Activated T-cell treated with anti-CD3 and anti-CD28 coated beads, Interleukin-2, amount 50 U/mL, for 72 hours (primary cell): ENCODE measurements at regions not wholly inside any gene's neighbourhood (a gene's known extent, or its start where the extent isn't known, plus 50 kb on each side); places are given as distances from the start of the nearest gene placed in this dataset.
A peak's percentile ranks its signal among the peaks of the same experiment; 100 is the strongest.
"Not testable (repeated sequence)": the region's sequence is repeated elsewhere in the genome, so short reads cannot be mapped to it uniquely, and the experiment has no call there.

Experiments used
- ATAC-seq, 2 donors: fragments of 150-1000 bp; cut with Tn5 transposase; replicated peaks in 1 of 2; 2 replicates each; pipeline ENCODE4 v1.10.0; 2021; ENCODE audit warnings: moderate library complexity in 2 of 2, mild to moderate bottlenecking in 1 of 2
- DNase-seq, 2 donors: peaks; one replicate each; pipeline ENCODE4 v3.0.0; 2021 to 2022; ENCODE audit warnings: mixed read lengths in 1 of 2
- H3K27ac Mint-ChIP-seq: one replicate; pipeline ENCODE4 v1.8.0; 2022; ENCODE audit warnings: mild to moderate bottlenecking, moderate library complexity, mixed read lengths
- H3K27me3 Mint-ChIP-seq: one replicate; pipeline ENCODE4 v1.8.0; 2022; ENCODE audit warnings: low read depth, mixed read lengths
- H3K36me3 Mint-ChIP-seq, 2 donors: one replicate each; pipeline ENCODE4 v1.8.0; 2022; ENCODE audit warnings: mixed read lengths in 2 of 2, mild to moderate bottlenecking in 1 of 2; ENCODE audit not compliant: insufficient read depth in 2 of 2
- H3K4me1 Mint-ChIP-seq: one replicate; pipeline ENCODE4 v1.8.0; 2022; ENCODE audit warnings: low read depth, mixed read lengths
- H3K4me3 Mint-ChIP-seq, 2 donors: one replicate each; pipeline ENCODE4 v1.8.0; 2022; ENCODE audit warnings: mild to moderate bottlenecking in 2 of 2, mixed read lengths in 2 of 2, moderate library complexity in 2 of 2
- H3K9me3 Mint-ChIP-seq, 2 donors: one replicate each; pipeline ENCODE4 v1.8.0; 2022; ENCODE audit warnings: mixed read lengths in 2 of 2

DNA sequence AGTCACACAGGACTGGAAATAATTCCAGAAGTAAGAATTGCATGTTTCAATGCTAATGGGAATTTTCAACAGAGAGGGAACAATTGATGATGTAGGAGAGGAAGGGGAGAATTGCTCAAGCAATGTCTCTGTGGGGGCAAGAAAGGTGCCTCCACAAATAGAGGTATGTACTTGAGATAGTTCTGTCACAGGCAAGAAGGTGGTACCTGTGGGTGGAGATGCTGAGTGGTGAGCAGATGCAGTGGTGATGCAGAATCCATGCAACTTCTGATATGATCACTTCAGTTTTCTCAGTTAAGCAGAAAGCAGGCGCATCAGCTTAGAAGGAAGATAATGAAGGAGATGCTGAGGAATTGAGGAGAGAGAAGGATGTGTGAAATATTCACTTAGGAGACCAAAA is 55.1 kb upstream of the SEC24B start:
- Mint-ChIP-seq H3K36me3 (no peaks in the 10 kb centered on the region), H3K4me1 (no peaks in the 10 kb centered on the region), H3K27ac (no peak overlapping the region), H3K27me3 (peaks cover 4% of the 10 kb centered on the region), H3K9me3 (no peaks in the 10 kb centered on the region), H3K4me3 (no peak overlapping the region)
- ATAC-seq (no peak), DNase-seq (no peak)

DNA sequence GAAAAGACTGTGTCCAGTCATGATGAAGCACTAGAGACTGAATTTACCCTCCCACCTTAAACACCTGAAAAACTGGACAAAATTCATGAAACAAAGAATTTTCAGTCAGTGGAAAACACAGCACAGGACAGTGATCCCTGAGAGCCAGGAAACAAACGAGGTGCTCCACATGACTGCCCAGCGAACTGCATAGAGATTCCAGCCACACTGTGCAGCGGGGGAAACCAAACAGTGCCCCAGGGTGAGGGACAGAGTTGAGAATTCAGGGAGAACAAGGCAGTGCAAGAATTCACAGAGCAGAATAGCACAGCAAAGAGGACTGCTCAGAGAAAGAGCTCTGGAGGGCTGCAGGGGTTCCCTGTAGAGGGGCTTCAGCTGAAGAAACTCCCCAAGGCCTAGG is 55.5 kb upstream of the SEC24B start:
- no peak for DNase-seq
- Mint-ChIP-seq H3K4me3 (no peak overlapping the region), H3K4me1 (no peaks in the 10 kb centered on the region), H3K27ac (no peak overlapping the region), H3K36me3 (no peaks in the 10 kb centered on the region), H3K9me3 (no peaks in the 10 kb centered on the region), H3K27me3 (peaks cover 9% of the 10 kb centered on the region)
- ATAC-seq, result no peak

DNA sequence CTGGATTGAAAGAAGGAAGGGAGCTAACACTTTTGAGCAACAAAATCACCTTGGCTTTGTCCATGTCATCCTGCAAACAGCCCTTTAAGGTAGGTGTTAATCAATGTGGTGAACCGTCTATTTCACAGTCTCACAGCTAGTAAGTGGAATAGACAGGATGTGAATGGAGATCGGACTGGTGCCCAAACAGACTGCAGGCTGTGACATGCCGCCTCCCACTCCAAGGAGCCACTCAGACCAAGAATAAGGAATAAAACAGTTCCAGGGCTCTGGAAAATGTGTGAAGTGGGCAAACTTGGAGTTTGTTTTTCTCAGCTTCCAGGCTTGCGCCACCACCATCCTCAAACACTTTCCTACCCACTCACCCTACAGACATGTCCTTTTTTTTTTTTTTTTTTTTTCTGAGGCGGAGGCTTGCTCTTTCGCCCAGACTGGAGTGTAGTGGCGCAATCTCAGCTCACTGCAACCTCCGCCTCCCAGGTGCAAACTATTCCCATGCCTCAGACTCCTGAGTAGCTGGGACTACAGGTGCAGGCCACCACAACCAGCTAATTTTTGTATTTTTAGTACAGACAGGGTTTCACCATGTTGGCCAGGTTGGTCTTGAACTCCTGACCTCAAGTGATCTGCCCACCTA is 57.7 kb upstream of the SEC24B start:
- H3K9me3 Mint-ChIP-seq, result no peaks in the 10 kb centered on the region
- no peaks in the 10 kb centered on the region for H3K36me3 Mint-ChIP-seq
- no peaks in the 10 kb centered on the region for H3K4me1 Mint-ChIP-seq
- no peak overlapping the region for H3K27ac Mint-ChIP-seq
- DNase-seq (no peak), ATAC-seq (no peak)
- H3K27me3 Mint-ChIP-seq, result peaks cover 27% of the 10 kb centered on the region
- H3K4me3 Mint-ChIP-seq, result no peak overlapping the region

DNA sequence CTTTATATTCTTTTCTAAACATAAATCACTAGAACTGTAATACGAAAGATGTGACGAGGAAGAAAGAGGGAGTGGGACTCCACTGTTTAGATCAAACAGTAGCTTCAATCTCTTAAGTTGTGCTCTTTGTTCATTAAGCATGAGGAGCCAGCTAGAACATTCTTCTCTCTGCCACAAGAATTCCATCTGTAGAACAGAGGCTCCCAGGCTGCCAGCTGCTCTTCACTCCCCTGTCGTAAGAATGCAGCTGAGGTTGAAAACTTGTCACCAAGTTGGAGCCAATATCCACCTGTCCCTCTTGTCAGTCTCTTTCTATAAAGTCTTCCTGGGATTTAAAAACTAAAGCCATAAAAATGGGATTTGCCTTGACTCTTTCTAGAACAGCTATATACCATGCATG is 65.0 kb upstream of the SEC24B start:
- Mint-ChIP-seq H3K36me3 (no peaks in the 10 kb centered on the region), H3K27ac (no peak overlapping the region), H3K27me3 (peaks cover 29% of the 10 kb centered on the region), H3K9me3 (peaks cover 2% of the 10 kb centered on the region in 2 donors), H3K4me1 (no peaks in the 10 kb centered on the region), H3K4me3 (no peak overlapping the region)
- DNase-seq, result no peak
- no peak for ATAC-seq

DNA sequence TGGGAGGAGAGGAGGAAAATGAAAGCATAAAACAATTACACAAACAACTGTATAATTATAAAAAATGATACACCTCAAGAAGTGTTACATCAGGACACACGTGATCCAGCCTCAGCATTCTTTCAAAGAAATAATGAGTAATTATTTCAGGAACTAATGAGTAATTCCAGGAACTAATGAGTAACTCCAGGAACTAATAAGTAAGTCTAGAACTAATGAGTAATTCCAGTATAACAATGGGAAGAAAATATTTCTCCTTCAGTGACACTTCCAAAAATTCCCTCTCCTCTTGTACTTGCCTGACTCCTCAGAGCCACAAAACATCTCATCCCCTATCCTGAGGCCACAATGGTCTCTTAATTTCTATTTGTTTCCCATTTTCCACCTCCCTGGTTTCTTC is 63.5 kb upstream of the COL25A1 start:
- no peak for DNase-seq
- H3K27ac Mint-ChIP-seq, result no peak overlapping the region
- H3K9me3 Mint-ChIP-seq, result peaks cover 2% of the 10 kb centered on the region in 2 donors
- no peaks in the 10 kb centered on the region for H3K4me1 Mint-ChIP-seq
- H3K27me3 Mint-ChIP-seq, result peaks cover 5% of the 10 kb centered on the region
- no peak for ATAC-seq
- no peaks in the 10 kb centered on the region for H3K36me3 Mint-ChIP-seq
- no peak overlapping the region for H3K4me3 Mint-ChIP-seq

DNA sequence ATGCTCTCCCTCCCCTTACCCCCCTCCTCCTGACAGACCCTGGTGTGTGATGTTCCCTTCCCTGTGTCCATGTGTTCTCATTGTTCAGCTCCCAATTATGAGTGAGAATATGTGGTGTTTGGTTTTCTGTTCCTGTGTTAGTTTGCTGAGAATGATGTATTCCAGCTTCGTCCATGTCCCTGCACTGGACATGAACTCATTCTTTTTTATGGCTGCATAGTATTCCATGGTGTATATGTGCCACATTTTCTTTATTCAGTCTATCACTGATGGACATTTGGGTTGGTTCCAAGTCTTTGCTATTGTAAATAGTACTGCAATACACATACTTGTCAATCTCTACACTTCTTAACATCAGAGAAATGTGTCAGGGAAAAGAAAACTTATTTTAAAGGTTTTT is 62.8 kb upstream of the COL25A1 start:
- DNase-seq, H3K4me1 Mint-ChIP-seq, H3K27me3 Mint-ChIP-seq, H3K36me3 Mint-ChIP-seq, ATAC-seq, H3K27ac Mint-ChIP-seq, H3K9me3 Mint-ChIP-seq, H3K4me3 Mint-ChIP-seq: not testable (repeated sequence)

DNA sequence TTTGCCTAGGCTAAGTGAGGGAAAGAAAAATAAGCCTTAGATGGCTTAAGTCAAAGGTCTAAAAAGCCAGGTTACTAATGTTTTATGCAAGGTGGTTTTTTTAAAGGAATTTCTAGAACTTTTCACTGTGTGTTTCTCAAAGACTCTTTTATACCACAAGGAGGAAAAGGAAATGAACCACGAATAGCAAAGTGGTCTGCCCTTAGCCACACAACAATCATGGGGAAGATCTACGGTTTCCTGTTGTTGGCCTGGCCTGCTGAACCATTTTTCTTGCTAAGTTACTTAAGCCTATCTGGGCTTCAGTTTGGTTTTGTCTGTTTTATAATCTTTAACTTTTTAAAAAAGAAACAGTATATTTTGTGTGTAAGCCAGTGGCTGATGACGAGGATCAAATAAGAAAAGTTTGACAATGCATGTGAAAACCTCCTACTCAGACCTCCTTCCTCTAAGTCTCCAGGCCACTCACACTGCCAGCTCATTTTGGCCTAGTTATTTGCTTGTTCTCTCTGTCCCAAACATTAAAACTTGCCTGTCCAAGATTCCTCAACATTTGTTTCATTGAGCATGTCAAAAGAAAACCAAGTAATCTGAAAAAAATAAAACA is 56.7 kb upstream of the COL25A1 start:
- ATAC-seq (peak; percentile 81 to 83), DNase-seq (peak; percentile 12 to 13)
- Mint-ChIP-seq H3K36me3 (no peaks in the 10 kb centered on the region), H3K4me1 (peaks cover 22% of the 10 kb centered on the region), H3K9me3 (no peaks in the 10 kb centered on the region), H3K4me3 (peak overlapping the region; percentile 7 to 59), H3K27me3 (peaks cover 28% of the 10 kb centered on the region), H3K27ac (peak overlapping the region; percentile 26)

DNA sequence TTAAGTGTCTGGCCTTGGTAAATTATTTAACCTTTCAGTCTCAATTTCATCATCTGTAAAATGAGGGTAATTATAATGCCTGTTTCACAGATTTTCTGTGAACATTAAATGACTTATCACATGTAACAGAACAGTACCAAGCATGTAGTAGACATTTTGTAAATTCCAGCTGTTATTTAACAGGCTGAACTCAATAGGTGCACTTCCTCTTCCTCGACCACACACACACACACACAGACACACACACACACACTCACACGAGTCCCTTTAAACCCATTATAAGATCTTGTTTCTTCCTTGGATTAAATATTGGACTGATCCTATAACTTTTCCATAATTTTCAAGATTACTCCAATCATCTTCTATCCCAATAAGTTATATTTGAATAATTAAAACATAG is 53.4 kb upstream of the COL25A1 start:
- Mint-ChIP-seq H3K9me3 (no peaks in the 10 kb centered on the region), H3K36me3 (no peaks in the 10 kb centered on the region), H3K4me3 (no peak overlapping the region), H3K27ac (no peak overlapping the region), H3K4me1 (peaks cover 22% of the 10 kb centered on the region), H3K27me3 (peaks cover 44% of the 10 kb centered on the region)
- DNase-seq (no peak), ATAC-seq (no peak)

DNA sequence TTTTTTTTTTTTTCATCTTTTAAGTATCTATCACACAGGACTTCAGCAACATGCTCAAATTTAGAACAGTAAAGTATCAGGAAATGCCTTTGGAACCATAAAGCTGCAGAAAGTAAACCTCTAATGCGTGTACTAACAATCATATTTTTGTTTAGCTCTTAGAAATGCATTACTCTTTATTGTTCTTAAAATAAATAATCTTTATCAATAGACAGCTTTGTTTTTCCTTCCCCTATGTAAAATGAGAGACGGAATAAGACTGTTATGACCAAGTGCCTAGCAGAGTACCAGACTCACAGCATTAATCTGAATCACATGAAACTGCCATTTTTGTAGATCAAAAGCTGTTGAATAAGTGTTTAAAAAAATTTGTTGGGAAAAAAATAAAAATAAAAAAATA is 50.5 kb upstream of the COL25A1 start:
- Mint-ChIP-seq H3K27ac (no peak overlapping the region), H3K4me3 (no peak overlapping the region), H3K27me3 (peaks cover 43% of the 10 kb centered on the region), H3K36me3 (no peaks in the 10 kb centered on the region), H3K4me1 (peaks cover 7% of the 10 kb centered on the region), H3K9me3 (no peaks in the 10 kb centered on the region)
- no peak for ATAC-seq
- DNase-seq, result no peak
